ENCODE measurements at regions not wholly inside any gene's neighbourhood (a gene's known extent, or its start where the extent isn't known, plus 50 kb on each side); places are given as distances from the start of the nearest gene placed in this dataset.

DNA sequence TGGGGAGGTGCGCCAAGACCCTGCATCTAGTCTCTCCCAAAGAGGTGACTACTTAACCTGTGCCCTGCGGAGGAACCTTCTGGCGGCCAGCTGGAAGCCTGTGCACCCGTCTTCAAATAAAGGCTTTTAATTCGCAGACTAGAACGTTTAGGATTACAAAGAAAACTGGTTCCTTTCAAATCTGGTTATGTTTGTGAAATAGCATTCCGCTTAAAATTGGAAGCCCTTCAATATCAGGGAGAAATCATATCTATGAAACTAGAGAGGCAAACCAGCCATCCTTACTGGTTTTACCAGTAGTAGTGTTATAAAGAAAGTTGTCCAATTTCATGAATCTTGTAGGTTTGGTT is 250.8 kb downstream of the FAM72C start:
- WGBS, 2 donors (ENCODE audit: low coverage in 1 of 2), result 65 to 71% methylated on average over 1 to 7 of the region's 7 CpGs
- in situ Hi-C loops (cut with MboI; ENCODE audit: low pct_ligation_motif_present in 1 of 4, low pct_unique_long_range_greater_than_20kb in 1 of 4, low sequenced_read_pairs in 3 of 4) (no loop called here), intact Hi-C loops (cut with DNase I; ENCODE audit: low total_unique reads) (no loop called here)
- Histone ChIP-seq H3K4me1 (no peaks in the 10 kb centered on the region), H3K9me3 (no peaks in the 10 kb centered on the region), H3K27ac (no peak overlapping the region), H3K4me3 (no peak overlapping the region), H3K36me3 (no peaks in the 10 kb centered on the region), H3K27me3 (no peaks in the 10 kb centered on the region)
- DNase-seq, result no peak
- TF ChIP-seq POLR2A (IDR thresholded peaks at IDR 0.05), result no peak
- TF ChIP-seq POLR2AphosphoS5 (IDR thresholded peaks at IDR 0.05), result no peak
- TF ChIP-seq, protein P1, sequence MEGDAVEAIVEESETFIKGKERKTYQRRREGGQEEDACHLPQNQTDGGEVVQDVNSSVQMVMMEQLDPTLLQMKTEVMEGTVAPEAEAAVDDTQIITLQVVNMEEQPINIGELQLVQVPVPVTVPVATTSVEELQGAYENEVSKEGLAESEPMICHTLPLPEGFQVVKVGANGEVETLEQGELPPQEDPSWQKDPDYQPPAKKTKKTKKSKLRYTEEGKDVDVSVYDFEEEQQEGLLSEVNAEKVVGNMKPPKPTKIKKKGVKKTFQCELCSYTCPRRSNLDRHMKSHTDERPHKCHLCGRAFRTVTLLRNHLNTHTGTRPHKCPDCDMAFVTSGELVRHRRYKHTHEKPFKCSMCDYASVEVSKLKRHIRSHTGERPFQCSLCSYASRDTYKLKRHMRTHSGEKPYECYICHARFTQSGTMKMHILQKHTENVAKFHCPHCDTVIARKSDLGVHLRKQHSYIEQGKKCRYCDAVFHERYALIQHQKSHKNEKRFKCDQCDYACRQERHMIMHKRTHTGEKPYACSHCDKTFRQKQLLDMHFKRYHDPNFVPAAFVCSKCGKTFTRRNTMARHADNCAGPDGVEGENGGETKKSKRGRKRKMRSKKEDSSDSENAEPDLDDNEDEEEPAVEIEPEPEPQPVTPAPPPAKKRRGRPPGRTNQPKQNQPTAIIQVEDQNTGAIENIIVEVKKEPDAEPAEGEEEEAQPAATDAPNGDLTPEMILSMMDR (IDR thresholded peaks at IDR 0.05), result no peak
- no peak for TF ChIP-seq EP300 (IDR thresholded peaks at IDR 0.05; ENCODE audit: low read depth)

DNA sequence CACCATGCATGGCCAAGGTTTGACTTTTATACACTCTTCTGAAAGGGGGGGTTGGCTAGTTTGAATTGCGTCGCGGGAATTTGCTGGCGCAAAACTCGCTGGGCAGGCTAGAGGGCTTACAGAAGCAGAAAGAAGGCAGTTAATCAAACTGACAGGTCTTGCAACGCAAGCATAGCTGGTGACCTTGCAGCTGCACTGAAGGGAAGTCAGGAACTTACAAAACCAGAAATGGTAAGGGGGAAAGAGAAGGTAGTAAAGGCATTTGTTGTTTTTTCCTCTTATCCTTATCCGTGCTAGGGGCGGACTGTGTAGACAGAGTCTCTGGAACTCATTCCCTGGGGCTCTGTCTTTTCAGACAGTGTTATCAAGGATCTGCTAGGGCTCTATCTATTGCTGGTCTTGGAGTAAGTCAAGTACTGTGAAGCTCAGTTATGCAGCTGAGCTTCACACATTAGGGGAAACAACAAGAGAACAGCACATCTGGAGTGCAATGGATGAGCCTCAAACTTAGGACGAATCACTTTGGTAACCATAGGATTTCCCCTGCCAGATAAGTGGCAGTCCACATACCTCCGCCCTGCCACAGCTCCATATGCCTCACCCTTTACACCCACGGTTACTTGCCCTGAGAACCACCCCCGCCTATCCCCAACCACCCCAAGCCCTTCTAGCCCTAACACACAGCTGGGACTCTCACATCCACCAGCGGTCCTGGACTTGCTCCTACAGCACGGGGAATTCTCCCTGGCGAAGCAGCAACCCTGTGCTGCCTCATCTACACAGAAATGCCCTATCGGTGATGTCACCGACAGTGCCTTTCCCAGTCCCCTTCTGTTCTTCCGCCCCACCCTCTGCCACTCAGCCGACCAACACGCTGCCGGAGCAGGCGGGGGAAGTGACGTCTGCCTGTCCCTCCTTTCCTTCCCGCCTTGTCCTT is 251.4 kb downstream of the FAM72C start:
- Histone ChIP-seq H3K4me1 (no peaks in the 10 kb centered on the region), H3K36me3 (no peaks in the 10 kb centered on the region), H3K27ac (no peak overlapping the region), H3K9me3 (no peaks in the 10 kb centered on the region), H3K4me3 (no peak overlapping the region), H3K27me3 (no peaks in the 10 kb centered on the region)
- DNase-seq, result peak; percentile 44
- in situ Hi-C loops (cut with MboI; ENCODE audit: low pct_ligation_motif_present in 1 of 4, low pct_unique_long_range_greater_than_20kb in 1 of 4, low sequenced_read_pairs in 3 of 4) (no loop called here), intact Hi-C loops (cut with DNase I; ENCODE audit: low total_unique reads) (no loop called here)
- WGBS, 2 donors (ENCODE audit: low coverage in 1 of 2), result 12 to 38% methylated on average over 6 to 24 of the region's 24 CpGs
- TF ChIP-seq POLR2A (IDR thresholded peaks at IDR 0.05) (no peak), POLR2AphosphoS5 (IDR thresholded peaks at IDR 0.05) (no peak), EP300 (IDR thresholded peaks at IDR 0.05; ENCODE audit: low read depth) (no peak)
- TF ChIP-seq, protein P1 (IDR thresholded peaks at IDR 0.05), result no peak

DNA sequence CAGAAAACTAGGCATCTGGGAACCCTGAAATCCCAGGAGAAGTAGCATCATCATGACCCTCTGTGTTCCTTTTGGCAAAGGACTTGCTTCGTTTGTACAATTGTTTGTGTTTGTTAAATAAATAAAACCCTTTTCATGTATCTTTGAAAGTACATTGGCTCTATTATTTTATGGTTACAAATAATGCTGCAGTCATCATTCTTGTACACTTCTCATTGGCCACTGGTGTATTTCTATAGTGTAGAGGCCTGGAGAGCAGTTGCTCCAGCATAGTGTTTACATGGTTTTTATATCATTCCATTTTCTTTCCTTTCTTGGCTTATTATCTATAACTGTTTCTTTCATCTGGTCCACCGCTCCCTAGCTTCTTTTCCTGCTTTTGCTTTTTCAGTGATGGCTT is 253.3 kb downstream of the FAM72C start:
- intact Hi-C loops (cut with DNase I; ENCODE audit: low total_unique reads) (no loop called here), in situ Hi-C loops (cut with MboI; ENCODE audit: low pct_ligation_motif_present in 1 of 4, low pct_unique_long_range_greater_than_20kb in 1 of 4, low sequenced_read_pairs in 3 of 4) (no loop called here)
- DNase-seq, result no peak
- Histone ChIP-seq H3K27ac (no peak overlapping the region), H3K9me3 (no peaks in the 10 kb centered on the region), H3K36me3 (no peaks in the 10 kb centered on the region), H3K4me1 (no peaks in the 10 kb centered on the region), H3K4me3 (no peak overlapping the region), H3K27me3 (no peaks in the 10 kb centered on the region)
- no peak for TF ChIP-seq EP300 (IDR thresholded peaks at IDR 0.05; ENCODE audit: low read depth)
- TF ChIP-seq POLR2A (IDR thresholded peaks at IDR 0.05), result no peak
- TF ChIP-seq, protein P1 (IDR thresholded peaks at IDR 0.05), result no peak
- no peak for TF ChIP-seq POLR2AphosphoS5 (IDR thresholded peaks at IDR 0.05)
- WGBS, 2 donors (ENCODE audit: low coverage in 1 of 2), result 72% methylated on average over 2 of the region's 2 CpGs

DNA sequence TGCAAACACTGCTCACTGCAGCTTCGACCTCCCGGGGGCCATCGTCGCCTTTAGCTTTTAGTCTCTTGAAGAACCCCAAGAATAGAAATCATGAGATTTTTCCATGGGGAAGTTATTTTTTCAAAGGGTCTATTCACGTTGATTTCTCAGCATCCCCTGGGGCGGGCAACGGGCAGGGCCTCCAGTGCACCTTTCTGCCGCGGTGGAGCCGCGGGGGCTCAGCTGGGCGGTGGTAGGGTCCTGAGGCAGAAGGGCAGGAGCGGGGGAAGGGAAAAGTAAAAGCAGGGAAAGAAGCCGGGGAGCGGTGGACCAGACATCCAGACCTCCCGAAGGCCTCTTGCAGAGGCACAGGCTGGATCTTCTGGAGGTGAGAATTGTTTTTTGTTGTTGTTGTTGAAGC is 253.8 kb downstream of the FAM72C start:
- Histone ChIP-seq H3K27me3 (no peaks in the 10 kb centered on the region), H3K4me3 (no peak overlapping the region), H3K27ac (no peak overlapping the region), H3K36me3 (no peaks in the 10 kb centered on the region), H3K4me1 (no peaks in the 10 kb centered on the region), H3K9me3 (no peaks in the 10 kb centered on the region)
- no peak for DNase-seq
- intact Hi-C loops (cut with DNase I; ENCODE audit: low total_unique reads) (no loop called here), in situ Hi-C loops (cut with MboI; ENCODE audit: low pct_ligation_motif_present in 1 of 4, low pct_unique_long_range_greater_than_20kb in 1 of 4, low sequenced_read_pairs in 3 of 4) (no loop called here)
- TF ChIP-seq POLR2A (IDR thresholded peaks at IDR 0.05) (no peak), EP300 (IDR thresholded peaks at IDR 0.05; ENCODE audit: low read depth) (no peak), POLR2AphosphoS5 (IDR thresholded peaks at IDR 0.05) (no peak)
- TF ChIP-seq, protein P1 (IDR thresholded peaks at IDR 0.05), result no peak
- 37 to 72% methylated on average over 14 to 16 of the region's 16 CpGs for WGBS, 2 donors (ENCODE audit: low coverage in 1 of 2)

Measured in transverse colon (tissue), 4 donors.